GM19324 (cell line): ENCODE measurements at regions not wholly inside any gene's neighbourhood (a gene's known extent, or its start where the extent isn't known, plus 50 kb on each side); places are given as distances from the start of the nearest gene placed in this dataset.
"Not testable (repeated sequence)": the region's sequence is repeated elsewhere in the genome, so short reads cannot be mapped to it uniquely, and the experiment has no call there.

ENCODE experiments used
- ATAC-seq: cut with Tn5 transposase; IDR thresholded peaks from one replicate; pipeline ENCODE4 v1.9.1; 2021; ENCODE audit warnings: mild to moderate bottlenecking, moderate library complexity; ENCODE audit not compliant: unreplicated experiment, low FRiP score

DNA sequence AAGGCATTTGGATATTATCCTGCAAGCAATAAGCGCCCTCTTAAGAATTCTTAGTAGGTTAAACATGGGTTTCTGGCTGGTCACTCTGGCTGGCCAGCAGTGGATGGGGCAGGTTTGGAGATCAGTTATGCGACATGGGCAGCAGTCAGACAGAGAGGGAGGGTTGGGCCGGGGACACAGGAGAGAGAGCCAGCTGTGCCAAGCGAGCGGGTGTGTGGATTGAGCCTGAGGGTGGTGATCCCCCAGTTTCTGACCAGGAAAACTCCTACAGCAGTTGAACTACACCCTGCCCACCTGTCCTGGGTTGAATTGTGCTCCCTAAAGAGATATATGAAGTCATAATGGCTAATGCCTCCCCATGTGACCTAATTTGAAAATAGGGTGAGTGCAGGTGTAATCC is 671.2 kb downstream of the TBC1D22A start:
- no peak for ATAC-seq

GRCh38 chr22:47432683-47433082 is 670.2 kb downstream of the TBC1D22A start:
- ATAC-seq: no peak

- ATAC-seq: no peak
Observed at GRCh38 chr22:47423861-47424820, 661.7 kb downstream of the TBC1D22A start.

DNA sequence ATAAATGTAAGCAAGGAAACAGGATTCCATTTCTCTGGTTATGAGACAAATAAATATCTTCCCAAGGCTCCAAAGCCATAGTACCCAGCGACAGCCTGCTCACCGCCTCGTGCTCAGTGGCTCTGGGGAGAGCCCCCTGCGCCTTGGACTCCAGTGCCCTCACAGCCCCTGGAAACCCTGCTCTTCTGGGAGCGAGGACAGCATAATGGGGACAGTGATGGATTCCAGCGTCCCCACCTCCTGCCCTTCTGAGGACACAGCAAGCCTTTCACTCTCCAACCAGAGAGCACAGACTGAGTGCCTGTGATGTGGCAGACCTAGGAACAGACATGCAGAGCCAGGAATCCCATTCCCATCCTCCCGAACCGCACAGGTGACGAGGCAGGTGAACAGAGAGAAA is 660.8 kb downstream of the TBC1D22A start:
- ATAC-seq: no peak

- no peak for ATAC-seq
Observed at GRCh38 chr22:47422736-47423135, 660.3 kb downstream of the TBC1D22A start.

GRCh38 chr22:47421846-47422245 is 659.4 kb downstream of the TBC1D22A start:
- no peak for ATAC-seq

DNA sequence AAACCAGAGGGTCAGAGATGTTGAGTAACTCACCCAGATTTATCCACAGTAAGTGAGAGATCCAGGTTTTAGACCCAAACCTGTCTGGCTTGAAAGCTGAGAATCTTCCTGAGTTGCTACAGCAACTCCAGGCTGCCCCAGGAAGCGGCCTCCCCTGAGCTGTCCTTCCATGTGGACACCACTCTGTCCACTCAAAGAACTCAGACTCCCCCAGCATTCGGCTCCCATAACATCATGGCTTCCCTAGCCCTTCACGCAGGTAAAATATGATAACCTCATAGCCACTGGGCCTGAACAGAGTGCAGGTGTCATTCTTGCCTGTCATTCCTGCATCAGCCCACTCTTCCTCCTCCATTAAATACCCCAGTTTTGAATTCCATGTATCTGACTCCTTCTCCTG is 657.8 kb downstream of the TBC1D22A start:
- no peak for ATAC-seq

GRCh38 chr22:47419239-47419638 is 656.8 kb downstream of the TBC1D22A start:
- ATAC-seq: no peak

DNA sequence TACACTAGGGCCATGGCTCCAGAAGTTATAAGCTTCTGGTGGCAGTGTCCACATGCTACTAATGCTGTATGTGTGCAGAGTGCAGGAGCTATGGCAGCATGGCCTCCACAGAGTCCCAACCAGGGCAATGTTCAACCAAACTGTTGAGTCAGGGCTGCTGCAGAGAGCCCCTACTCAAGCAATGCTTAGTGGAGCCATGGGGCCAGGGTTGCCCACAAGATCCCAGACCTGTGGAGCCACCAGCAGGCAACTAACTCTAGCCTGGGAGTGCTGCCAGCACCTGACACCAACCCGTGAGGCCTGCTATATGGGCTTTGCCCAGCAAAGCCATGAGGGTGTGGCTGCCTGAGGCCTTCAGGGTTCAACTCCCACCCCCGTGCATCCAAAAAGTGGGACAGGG is 655.2 kb downstream of the TBC1D22A start:
- ATAC-seq: no peak

GRCh38 chr22:47411006-47411405 is 648.6 kb downstream of the TBC1D22A start:
- ATAC-seq: no peak

DNA sequence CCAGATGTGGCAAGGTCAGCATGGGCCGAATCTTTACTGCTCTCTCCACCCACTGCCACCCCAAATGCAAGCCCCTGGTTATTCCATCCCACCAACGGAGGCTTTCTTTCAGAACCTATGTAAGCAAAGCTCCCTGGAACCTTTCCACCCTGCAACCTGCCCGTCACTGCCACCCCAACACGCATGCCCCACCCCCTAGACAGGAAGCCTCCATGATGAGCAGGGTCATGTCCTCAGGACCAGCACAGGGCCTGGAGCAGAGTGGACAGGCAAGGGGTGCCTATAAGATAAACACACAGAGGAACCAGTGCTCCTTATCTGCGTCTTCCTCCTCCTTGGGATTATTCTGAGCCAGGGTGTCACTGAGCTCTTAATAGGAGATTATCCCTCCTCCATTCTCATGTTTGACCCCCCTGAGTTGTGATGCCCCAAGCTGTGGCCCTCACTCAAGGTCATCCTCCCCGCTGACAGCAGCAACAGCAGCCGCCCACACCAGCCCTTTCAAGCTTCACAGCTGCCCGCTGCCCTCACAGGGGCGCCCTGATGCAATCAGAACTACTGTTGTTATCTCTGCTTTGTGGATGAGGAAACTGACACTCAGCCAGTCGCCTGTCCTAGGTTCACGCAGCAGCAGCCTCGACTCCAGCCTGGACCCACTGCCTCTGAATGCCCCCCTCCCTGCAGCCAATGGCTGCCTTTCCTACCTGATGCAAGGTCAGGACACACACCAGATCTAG is 647.3 kb downstream of the TBC1D22A start:
- ATAC-seq: no peak

DNA sequence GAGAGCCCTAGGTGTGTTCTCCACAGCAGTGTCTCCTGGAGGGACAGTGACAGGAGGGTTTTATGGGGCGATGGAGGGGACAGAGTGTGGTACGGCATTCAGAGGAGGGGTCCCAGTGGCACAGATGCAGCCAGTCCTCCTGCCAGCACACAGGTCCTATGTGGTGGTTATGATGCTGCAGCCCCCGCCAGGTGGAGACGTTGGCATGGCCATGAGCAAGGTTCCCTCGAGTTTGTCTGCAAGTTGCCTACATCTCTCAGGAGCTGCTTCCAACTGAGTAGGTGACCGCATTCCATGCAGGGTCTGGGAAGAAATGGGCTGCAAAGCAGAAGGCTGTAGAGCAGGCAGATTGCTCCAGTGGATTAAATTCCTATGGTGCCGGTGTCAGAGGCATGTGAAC is 646.0 kb downstream of the TBC1D22A start:
- no peak for ATAC-seq

GRCh38 chr22:47407461-47408025 is 645.1 kb downstream of the TBC1D22A start:
- no peak for ATAC-seq

DNA sequence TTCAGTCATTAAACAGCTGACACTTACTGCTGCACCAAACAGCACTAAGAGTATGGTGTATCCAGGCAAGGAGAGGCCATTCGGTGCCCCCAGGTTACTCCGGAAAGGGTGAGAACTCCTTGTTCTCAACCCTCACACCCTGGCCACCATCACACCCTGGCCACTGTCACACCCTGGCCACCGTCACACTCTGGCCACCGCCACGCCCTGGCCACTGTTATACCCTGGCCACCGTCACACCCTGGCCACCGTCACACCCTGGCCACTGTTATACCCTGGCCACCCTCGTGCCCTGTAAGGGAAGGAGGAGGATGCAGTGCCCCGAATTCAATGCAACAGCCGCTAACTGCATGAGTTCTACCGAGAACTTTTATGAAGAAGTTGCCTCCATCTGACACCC is 644.4 kb downstream of the TBC1D22A start:
- ATAC-seq: no peak

DNA sequence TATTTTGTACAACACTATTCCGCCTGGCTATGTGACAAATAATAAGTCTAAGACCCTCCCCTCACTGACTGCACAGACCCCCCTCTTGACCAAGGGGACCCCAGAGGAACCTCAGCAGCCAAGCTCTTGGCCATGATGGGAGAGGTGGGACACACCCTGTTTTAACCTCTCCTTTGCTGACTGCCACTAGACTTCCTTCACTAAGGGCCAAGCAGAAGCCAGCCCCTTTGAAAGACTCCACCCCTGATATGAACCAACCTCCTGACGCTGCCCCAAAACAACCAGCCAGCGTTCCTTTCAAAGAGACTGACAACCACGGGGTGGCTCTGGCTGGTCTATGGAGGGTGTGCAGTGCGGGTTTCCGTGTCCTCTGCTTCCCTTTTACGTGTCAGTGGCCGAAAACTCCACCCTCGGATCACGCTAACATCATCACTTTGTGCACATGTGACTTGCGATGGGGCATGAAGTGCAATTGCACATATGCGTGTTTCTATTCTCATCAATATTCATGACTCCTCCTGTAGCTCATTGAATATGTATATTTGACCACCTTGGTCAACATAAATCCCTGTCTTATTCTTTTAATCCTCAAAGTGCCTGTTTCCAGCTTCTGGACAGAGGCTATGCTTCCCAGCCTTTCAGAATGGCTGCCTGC is 643.9 kb downstream of the TBC1D22A start:
- ATAC-seq: no peak

- not testable (repeated sequence) for ATAC-seq
Observed at GRCh38 chr22:47405222-47405621, 642.8 kb downstream of the TBC1D22A start.

- no peak for ATAC-seq
Observed at GRCh38 chr22:47402876-47403525, 640.6 kb downstream of the TBC1D22A start.

GRCh38 chr22:47401976-47402770 is 639.7 kb downstream of the TBC1D22A start:
- no peak for ATAC-seq

GRCh38 chr22:47401592-47401898 is 639.1 kb downstream of the TBC1D22A start:
- ATAC-seq: no peak
